ENCODE measurements at regions not wholly inside any gene's neighbourhood (a gene's known extent, or its start where the extent isn't known, plus 50 kb on each side); places are given as distances from the start of the nearest gene placed in this dataset.

DNA sequence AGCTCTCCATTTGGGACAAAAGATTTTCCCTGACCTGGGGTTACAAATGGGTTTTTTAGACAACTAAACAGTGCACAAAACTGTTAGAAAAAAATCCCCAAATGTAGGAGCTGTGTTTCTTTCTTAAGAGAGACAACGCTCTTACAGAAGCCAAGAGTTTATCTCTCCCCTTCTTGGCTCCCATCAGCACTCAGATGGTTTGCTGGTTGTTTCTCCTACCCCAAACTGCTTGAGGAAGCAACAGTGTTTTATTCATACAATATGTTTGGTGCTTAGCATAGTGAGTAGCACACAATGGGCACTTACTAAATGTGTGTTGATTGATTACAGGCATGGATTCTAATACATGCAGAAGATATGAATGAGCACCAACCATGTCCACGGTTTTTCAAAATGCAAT is 209.5 kb upstream of the ANO5 start (continued):
- TF ChIP-seq, protein P1, sequence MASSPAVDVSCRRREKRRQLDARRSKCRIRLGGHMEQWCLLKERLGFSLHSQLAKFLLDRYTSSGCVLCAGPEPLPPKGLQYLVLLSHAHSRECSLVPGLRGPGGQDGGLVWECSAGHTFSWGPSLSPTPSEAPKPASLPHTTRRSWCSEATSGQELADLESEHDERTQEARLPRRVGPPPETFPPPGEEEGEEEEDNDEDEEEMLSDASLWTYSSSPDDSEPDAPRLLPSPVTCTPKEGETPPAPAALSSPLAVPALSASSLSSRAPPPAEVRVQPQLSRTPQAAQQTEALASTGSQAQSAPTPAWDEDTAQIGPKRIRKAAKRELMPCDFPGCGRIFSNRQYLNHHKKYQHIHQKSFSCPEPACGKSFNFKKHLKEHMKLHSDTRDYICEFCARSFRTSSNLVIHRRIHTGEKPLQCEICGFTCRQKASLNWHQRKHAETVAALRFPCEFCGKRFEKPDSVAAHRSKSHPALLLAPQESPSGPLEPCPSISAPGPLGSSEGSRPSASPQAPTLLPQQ (tag by site-specific recombination; IDR thresholded peaks at IDR 0.05) = no peak

DNA sequence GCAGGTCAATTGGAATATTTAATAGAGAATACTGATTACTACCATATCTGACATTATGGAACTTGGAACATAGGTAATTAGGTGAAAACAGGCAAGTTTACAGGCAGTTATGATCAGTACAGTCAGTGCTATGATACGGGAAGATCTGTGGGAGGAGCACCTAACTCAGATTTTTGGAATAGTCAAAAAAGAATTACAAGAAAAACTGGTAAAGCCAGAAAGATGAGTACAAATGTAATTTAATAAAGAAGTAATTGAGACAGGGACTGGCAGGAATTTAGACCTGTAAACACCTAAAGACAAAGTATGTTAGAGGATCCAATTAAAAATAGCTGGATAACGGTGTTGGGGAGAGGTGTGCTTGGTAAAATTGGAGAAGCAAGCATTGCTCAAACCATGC is 206.5 kb upstream of the ANO5 start:
- no peak overlapping the region for H3K4me3 ChIP-seq (ENCODE audit: low read depth, low read length)
- H3K4me1 ChIP-seq (ENCODE audit: control insufficient read depth, insufficient read depth, low read length) = no peaks in the 10 kb centered on the region
- ChIA-PET CTCF (interaction anchor here (0.7 kb wide), 1 partner anchor 322 kb away, joined by 3 read pairs; no protein-coding TSS in a partner anchor), POLR2A (no interaction called here)
- H3K9me3 ChIP-seq (ENCODE audit: control insufficient read depth, insufficient read depth, low read depth, low read length) = no peaks in the 10 kb centered on the region
- TF ChIP-seq ZNF529 (tag by site-specific recombination; IDR thresholded peaks at IDR 0.05; ENCODE audit: insufficient replicate concordance) (no peak), ZBTB8A (tag by site-specific recombination; IDR thresholded peaks at IDR 0.05) (no peak), ZNF280C (tag by site-specific recombination; IDR thresholded peaks at IDR 0.05) (no peak), ZNF140 (tag by site-specific recombination; IDR thresholded peaks at IDR 0.05) (no peak), ZNF114 (tag by site-specific recombination; IDR thresholded peaks at IDR 0.05) (no peak), ZNF354C (tag by site-specific recombination; IDR thresholded peaks at IDR 0.05; ENCODE audit: borderline replicate concordance, low read depth) (no peak), ZNF280D (tag by site-specific recombination; IDR thresholded peaks at IDR 0.05) (no peak), ZNF837 (tag by site-specific recombination; IDR thresholded peaks at IDR 0.05) (no peak), ZNF37A (tag by site-specific recombination; IDR thresholded peaks at IDR 0.05) (no peak), ZNF621 (tag by site-specific recombination; IDR thresholded peaks at IDR 0.05) (no peak)
- TF ChIP-seq, protein P2, sequence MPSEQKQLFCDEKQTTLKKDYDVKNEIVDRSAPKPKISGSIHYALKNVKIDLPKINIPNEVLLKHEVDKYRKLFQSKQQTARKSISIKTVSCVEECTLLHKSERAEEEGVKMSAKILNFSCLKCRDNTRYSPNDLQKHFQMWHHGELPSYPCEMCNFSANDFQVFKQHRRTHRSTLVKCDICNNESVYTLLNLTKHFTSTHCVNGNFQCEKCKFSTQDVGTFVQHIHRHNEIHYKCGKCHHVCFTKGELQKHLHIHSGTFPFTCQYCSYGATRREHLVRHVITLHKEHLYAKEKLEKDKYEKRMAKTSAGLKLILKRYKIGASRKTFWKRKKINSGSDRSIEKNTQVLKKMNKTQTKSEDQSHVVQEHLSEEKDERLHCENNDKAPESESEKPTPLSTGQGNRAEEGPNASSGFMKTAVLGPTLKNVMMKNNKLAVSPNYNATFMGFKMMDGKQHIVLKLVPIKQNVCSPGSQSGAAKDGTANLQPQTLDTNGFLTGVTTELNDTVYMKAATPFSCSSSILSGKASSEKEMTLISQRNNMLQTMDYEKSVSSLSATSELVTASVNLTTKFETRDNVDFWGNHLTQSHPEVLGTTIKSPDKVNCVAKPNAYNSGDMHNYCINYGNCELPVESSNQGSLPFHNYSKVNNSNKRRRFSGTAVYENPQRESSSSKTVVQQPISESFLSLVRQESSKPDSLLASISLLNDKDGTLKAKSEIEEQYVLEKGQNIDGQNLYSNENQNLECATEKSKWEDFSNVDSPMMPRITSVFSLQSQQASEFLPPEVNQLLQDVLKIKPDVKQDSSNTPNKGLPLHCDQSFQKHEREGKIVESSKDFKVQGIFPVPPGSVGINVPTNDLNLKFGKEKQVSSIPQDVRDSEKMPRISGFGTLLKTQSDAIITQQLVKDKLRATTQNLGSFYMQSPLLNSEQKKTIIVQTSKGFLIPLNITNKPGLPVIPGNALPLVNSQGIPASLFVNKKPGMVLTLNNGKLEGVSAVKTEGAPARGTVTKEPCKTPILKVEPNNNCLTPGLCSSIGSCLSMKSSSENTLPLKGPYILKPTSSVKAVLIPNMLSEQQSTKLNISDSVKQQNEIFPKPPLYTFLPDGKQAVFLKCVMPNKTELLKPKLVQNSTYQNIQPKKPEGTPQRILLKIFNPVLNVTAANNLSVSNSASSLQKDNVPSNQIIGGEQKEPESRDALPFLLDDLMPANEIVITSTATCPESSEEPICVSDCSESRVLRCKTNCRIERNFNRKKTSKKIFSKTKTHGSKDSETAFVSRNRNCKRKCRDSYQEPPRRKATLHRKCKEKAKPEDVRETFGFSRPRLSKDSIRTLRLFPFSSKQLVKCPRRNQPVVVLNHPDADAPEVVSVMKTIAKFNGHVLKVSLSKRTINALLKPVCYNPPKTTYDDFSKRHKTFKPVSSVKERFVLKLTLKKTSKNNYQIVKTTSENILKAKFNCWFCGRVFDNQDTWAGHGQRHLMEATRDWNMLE (tag by site-specific recombination; conservative IDR thresholded peaks at IDR 0.05; ENCODE audit: low read depth) = no peak
- no peak overlapping the region for H3K27ac ChIP-seq (ENCODE audit: extremely low read depth, low read depth, low read length)
- no peaks in the 10 kb centered on the region for H3K36me3 ChIP-seq (ENCODE audit: control insufficient read depth in 2 of 2, insufficient read depth in 1 of 2, low read length in 2 of 2)

Measured in HEK293 (cell line).